HUES48 (cell line): ENCODE measurements at regions not wholly inside any gene's neighbourhood (a gene's known extent, or its start where the extent isn't known, plus 50 kb on each side); places are given as distances from the start of the nearest gene placed in this dataset.
A peak's percentile ranks its signal among the peaks of the same experiment; 100 is the strongest.

Experiments
- H3K27ac ChIP-seq: one replicate; pipeline ENCODE4 v1.7.0; 2013; ENCODE audit warnings: low read depth, low read length, inconsistent platforms
- H3K27me3 ChIP-seq: 2 replicates; pipeline ENCODE4 v1.6.1; 2013; ENCODE audit warnings: mild to moderate bottlenecking, low read length; ENCODE audit not compliant: control insufficient read depth, insufficient read depth
- H3K36me3 ChIP-seq: 2 replicates; pipeline ENCODE4 v1.6.1; 2013; ENCODE audit warnings: low read length; ENCODE audit not compliant: control insufficient read depth, insufficient read depth
- H3K4me1 ChIP-seq: 2 replicates; pipeline ENCODE4 v1.6.1; 2013; ENCODE audit warnings: mild to moderate bottlenecking, low read length; ENCODE audit not compliant: control insufficient read depth, insufficient read depth
- H3K4me3 ChIP-seq: 2 replicates; pipeline ENCODE4 v1.5.1; 2013; ENCODE audit warnings: mild to moderate bottlenecking, low read depth, low read length
- H3K9ac ChIP-seq: 2 replicates; pipeline ENCODE4 v1.6.1; 2013; ENCODE audit warnings: mild to moderate bottlenecking, low read depth, low read length, moderate library complexity
- H3K9me3 ChIP-seq: 2 replicates; pipeline ENCODE4 v1.6.1; 2013; ENCODE audit warnings: low read length; ENCODE audit not compliant: control insufficient read depth, insufficient read depth

DNA sequence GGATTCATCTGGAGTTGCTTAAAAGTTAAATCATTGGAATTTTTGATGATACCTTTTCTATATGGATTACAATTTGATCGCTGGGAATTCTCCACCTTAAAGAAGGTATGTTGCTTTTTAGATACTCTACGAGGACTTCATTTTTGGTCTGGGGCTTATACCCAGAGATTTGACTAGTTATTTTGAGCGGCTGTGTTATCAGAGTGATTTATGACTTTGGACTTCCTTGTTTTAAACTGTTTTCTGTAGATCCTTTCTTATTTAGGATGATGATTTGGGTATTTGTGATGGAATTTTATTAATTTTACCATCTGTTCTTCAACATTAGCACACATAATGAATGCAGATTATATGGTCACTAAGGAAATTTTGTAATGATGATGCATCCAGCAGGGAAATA is 75.2 kb downstream of the SOX4 start:
- Histone ChIP-seq H3K9me3 (no peaks in the 10 kb centered on the region), H3K27ac (no peak overlapping the region), H3K4me1 (peaks cover 35% of the 10 kb centered on the region), H3K9ac (no peak overlapping the region), H3K27me3 (peaks cover 3% of the 10 kb centered on the region), H3K36me3 (peaks cover 28% of the 10 kb centered on the region), H3K4me3 (peak overlapping the region; percentile 86)

DNA sequence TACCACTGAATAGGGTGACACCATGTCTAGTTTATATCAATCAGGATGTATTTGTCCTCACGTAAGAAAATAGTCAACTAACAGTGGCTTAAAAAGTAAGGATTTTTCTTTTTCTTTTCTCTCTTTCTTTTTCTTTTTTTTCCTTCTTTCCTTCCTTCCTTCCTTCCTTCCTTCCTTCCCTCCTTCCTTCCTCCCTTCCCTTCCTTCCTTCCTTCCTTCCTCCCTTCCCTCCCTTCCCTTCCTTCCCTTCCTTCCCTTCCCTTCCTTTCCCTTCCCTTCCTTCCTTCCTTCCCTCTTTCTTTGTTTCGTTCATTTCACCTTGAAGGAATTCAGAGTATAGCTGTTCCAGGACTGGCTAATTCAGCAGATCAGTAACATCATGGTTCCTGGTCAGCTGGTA is 83.2 kb downstream of the SOX4 start:
- Histone ChIP-seq H3K4me3 (no peak overlapping the region), H3K27me3 (no peaks in the 10 kb centered on the region), H3K27ac (no peak overlapping the region), H3K4me1 (peaks cover 14% of the 10 kb centered on the region), H3K36me3 (peaks cover 7% of the 10 kb centered on the region; the same call in 1 of the 2 replicates), H3K9me3 (no peaks in the 10 kb centered on the region), H3K9ac (no peak overlapping the region)

DNA sequence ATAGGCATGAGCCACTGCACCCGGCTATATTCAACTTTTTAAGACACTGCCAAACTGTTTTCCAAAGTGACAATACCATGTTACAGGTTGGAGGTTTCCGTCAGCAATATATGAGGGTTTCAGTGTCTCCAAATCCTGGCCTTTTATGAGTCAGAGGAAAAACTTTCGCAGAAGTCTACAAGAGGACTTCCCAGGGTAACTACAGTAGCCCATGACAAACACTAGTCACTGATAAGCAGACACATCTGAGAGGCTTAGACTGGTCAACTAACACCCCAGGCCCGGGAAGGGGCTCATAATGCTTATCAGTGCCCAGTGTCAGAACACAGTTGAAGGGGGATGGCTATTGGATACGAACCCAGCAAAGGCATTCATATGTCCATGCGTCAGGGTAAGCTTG is 85.4 kb downstream of the SOX4 start:
- Histone ChIP-seq H3K36me3 (peaks cover 17% of the 10 kb centered on the region), H3K27ac (peak overlapping the region; percentile 20), H3K9ac (no peak overlapping the region), H3K4me3 (no peak overlapping the region), H3K9me3 (no peaks in the 10 kb centered on the region), H3K27me3 (no peaks in the 10 kb centered on the region), H3K4me1 (peaks cover 14% of the 10 kb centered on the region)

DNA sequence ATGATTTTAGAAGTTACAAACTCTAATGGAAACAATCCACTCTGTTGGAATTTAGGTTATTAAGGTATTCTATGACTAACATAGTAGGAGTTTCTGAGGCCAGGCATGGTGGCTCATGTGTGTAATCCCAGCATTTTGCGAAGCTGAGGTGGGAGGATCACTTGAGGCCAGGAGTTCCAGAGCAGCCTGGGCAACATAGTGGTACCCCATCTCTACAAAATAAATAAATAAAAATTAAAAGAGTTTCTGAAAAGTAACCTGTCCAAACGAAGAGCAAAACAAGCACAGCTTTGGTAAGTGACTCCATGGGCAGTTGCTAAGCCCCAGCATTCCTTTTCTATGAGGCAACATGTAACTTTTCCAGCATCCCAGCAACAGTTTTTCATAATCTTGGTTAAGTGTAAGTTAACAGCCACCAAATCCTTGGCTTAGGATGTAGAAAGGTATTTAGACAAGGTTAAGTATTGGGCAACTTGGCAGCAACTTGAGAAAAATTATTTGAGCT is 86.3 kb downstream of the SOX4 start:
- no peak overlapping the region for H3K4me3 ChIP-seq
- H3K27me3 ChIP-seq: no peaks in the 10 kb centered on the region
- H3K4me1 ChIP-seq: peaks cover 14% of the 10 kb centered on the region
- H3K27ac ChIP-seq: peak overlapping the region; percentile 46
- peaks cover 21% of the 10 kb centered on the region for H3K36me3 ChIP-seq
- no peak overlapping the region for H3K9ac ChIP-seq
- no peaks in the 10 kb centered on the region for H3K9me3 ChIP-seq

DNA sequence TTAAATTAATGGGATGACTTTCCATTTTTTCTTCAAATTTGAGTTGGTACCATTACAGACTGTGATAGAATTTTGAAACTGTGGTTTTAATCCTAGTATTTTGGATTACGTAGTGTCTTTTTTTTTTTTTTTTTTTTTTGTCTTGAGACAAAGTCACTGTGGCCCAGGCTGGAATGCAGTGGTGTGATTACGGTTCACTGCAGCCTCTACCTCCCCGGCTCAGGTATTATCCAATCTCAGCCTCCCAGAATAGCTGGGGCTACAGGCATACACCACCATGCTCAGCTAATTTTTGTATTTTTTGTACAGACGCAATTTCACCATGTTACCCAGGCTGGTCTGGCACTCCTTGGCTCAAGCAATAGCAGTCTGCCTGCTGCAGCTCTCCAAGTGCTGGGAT is 87.1 kb downstream of the SOX4 start:
- H3K4me1 ChIP-seq: peaks cover 14% of the 10 kb centered on the region
- no peak overlapping the region for H3K9ac ChIP-seq
- H3K27me3 ChIP-seq: no peaks in the 10 kb centered on the region
- no peak overlapping the region for H3K4me3 ChIP-seq
- peaks cover 28% of the 10 kb centered on the region for H3K36me3 ChIP-seq
- H3K27ac ChIP-seq: no peak overlapping the region
- no peaks in the 10 kb centered on the region for H3K9me3 ChIP-seq

DNA sequence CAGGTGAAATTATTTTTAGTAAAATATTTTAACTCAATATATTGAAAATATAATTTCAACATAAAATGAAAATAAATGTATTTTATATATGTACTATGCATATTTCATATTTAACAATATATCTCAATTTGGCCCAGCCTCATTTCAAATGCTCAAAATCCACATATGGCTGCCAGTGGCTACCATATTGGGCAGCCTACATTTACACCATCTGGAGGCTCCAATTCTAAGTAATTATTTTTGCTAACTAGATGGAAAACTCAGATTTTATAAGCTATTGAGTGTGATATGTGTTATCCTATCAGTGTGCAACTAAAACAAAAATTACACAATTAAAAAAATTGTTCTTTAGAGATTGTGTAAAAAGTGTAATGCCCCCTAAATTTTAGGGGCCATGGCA is 96.9 kb downstream of the SOX4 start:
- H3K9ac ChIP-seq: no peak overlapping the region
- peaks cover 18% of the 10 kb centered on the region; the same call in 1 of the 2 replicates for H3K36me3 ChIP-seq

DNA sequence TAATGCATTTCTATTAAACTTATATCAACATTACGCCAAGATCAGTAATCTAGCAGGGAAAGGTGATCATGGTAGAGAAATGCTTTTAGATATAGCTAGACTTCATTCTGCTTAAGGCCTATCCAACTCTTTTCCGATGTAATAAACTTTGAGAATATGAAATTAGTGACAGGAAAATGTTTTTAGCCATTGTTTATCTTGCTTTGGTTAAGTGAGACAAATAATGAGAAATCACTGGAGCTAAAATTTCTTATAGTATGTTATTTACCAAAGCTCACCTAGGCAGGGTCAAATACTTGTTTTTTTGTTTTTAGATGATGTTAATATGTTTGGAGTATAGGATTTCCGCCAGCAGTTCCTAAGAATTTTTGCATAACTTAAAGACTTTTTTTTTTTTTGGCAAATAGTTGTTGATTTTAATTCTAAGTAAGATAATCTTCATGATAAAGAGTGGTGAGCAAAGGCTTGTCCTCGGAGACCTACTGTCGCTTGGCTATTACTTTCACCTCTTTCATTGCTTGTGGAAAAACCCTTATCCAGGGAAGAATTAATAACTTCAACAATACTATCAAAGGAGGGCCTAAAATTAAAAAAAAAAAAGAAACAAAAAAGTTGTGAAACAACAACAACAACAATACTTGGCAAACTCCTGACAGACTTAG is 98.3 kb downstream of the SOX4 start:
- no peak overlapping the region for H3K9ac ChIP-seq
- no peaks in the 10 kb centered on the region for H3K27me3 ChIP-seq
- H3K4me1 ChIP-seq: peaks cover 53% of the 10 kb centered on the region
- H3K27ac ChIP-seq: peak overlapping the region; percentile 92
- H3K4me3 ChIP-seq: peak overlapping the region; percentile 40
- peaks cover 11% of the 10 kb centered on the region; the same call in 1 of the 2 replicates for H3K36me3 ChIP-seq
- H3K9me3 ChIP-seq: no peaks in the 10 kb centered on the region

More for the DNA sequence above, 96.9 kb downstream of the SOX4 start:
- Histone ChIP-seq H3K4me3 (no peak overlapping the region), H3K9me3 (no peaks in the 10 kb centered on the region), H3K27ac (peak overlapping the region; percentile 92), H3K27me3 (no peaks in the 10 kb centered on the region), H3K4me1 (peaks cover 53% of the 10 kb centered on the region)

DNA sequence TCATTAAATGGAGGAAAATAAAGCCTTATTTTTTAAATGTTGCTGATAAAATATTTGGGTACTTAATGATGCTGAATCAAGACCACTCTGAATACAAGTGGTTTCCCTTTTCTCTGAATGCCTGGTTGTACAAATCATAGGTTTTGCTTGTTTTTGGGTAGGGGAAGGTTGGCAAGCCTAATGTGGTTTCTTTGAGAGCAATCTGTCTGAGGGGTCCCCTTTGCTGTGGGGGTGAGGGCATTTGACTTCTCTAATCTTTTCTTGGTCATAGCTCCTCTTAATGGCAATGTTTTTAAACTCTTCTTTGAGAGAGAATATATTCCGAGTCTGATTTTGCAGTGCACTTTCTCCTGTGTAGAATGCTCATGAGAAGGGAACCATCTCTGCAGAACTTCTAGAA is 99.2 kb downstream of the SOX4 start:
- Histone ChIP-seq H3K9me3 (no peaks in the 10 kb centered on the region), H3K4me3 (peak overlapping the region; percentile 40), H3K9ac (no peak overlapping the region), H3K36me3 (peaks cover 8% of the 10 kb centered on the region; the same call in 1 of the 2 replicates), H3K27ac (peak overlapping the region; percentile 92), H3K27me3 (no peaks in the 10 kb centered on the region), H3K4me1 (peaks cover 53% of the 10 kb centered on the region)

DNA sequence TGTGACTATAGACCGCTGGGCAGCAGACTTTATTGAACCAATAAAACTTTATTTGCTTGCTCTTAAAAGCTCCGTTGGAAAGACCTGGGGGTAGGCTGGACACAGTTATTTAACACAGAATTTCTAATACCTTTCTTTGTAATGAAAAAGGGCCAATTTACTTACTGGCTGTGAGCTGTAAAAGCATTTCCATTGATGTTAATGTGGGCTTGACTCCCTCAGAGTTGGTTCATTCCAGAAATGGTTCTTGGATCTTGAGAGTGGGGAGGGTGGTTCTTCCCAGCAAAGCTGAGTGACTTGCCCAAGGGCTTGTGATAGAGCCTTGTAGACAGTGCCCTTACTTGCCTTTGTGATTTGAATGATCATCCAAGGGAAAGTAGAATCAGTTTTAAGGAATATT is 100.6 kb downstream of the SOX4 start:
- Histone ChIP-seq H3K4me3 (no peak overlapping the region), H3K9me3 (no peaks in the 10 kb centered on the region), H3K27me3 (no peaks in the 10 kb centered on the region), H3K36me3 (peaks cover 3% of the 10 kb centered on the region; the same call in 1 of the 2 replicates), H3K4me1 (peaks cover 49% of the 10 kb centered on the region), H3K9ac (no peak overlapping the region), H3K27ac (peak overlapping the region; percentile 92)

DNA sequence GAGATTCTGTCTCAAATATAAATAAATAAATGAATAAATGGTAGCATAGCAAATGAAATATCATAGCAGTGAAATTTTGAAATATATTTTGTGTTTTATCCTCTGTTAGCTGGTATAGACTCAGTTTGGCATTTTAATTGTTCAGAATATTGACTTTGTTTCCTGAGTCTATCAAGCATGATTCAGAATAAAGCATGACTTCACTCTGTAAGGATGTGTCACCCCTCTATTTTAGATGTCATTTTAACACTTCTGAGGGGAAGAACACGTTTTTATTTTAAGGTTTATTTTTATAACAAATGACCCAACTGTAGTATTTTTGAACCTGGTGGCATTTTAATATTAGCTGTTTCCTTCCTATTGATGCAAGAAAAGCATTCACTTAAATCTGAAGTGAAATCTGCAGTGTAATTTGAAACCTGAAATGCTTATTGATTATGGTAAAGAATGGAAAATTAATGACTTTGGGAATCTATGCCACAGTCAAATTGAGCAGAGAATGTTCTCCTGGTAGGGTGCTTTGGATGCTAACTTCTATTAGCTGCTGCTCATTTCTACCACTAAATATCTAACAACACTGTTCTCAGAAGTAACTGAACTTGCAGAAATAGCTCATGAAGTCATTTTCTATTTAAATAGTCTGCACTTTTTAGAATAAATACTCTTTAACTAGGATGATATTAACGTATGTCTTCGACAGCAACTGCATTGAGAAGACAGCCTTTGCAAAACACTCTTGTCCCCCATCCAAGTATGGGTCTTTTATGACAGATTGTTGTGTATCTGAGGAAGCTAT is 114.2 kb downstream of the SOX4 start:
- no peak overlapping the region for H3K4me3 ChIP-seq
- H3K4me1 ChIP-seq: peaks cover 33% of the 10 kb centered on the region
- H3K27me3 ChIP-seq: no peaks in the 10 kb centered on the region
- no peak overlapping the region for H3K9ac ChIP-seq
- no peaks in the 10 kb centered on the region for H3K36me3 ChIP-seq
- no peaks in the 10 kb centered on the region for H3K9me3 ChIP-seq
- H3K27ac ChIP-seq: no peak overlapping the region

DNA sequence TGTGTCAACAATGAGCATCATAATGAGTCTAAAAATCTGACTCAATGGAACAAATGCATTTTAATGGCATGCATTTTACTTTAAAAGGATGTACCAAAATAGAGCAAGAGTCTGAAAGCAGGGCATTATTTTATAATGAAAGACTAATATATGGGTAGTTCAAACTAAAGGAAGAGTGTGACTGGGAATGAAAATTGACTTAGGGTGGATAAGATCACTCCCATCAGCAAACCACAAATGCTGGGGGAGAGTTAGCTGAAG is 114.7 kb downstream of the SOX4 start:
- peaks cover 35% of the 10 kb centered on the region for H3K4me1 ChIP-seq
- no peak overlapping the region for H3K27ac ChIP-seq
- no peaks in the 10 kb centered on the region for H3K9me3 ChIP-seq
- H3K4me3 ChIP-seq: no peak overlapping the region
- no peaks in the 10 kb centered on the region for H3K36me3 ChIP-seq
- no peaks in the 10 kb centered on the region for H3K27me3 ChIP-seq
- no peak overlapping the region for H3K9ac ChIP-seq
